Left hindlimb (tissue), 1 donor: ENCODE measurements at regions not wholly inside any gene's neighbourhood (a gene's known extent, or its start where the extent isn't known, plus 50 kb on each side); places are given as distances from the start of the nearest gene placed in this dataset.
"Not testable (repeated sequence)": the region's sequence is repeated elsewhere in the genome, so short reads cannot be mapped to it uniquely, and the experiment has no call there.

Experiments used
- DNase-seq: peaks from one replicate; pipeline ENCODE4 v3.0.0-alpha.2; 2018

- not testable (repeated sequence) for DNase-seq
These were observed 178.2 kb upstream of the ZNG1F start for GRCh38 chr9:41367301-41367700.

- not testable (repeated sequence) for DNase-seq
These were observed 172.7 kb upstream of the ZNG1F start for GRCh38 chr9:41361790-41362189.

- DNase-seq: peak; percentile 29
These were observed 170.0 kb upstream of the ZNG1F start for GRCh38 chr9:41359116-41359515.

- DNase-seq: peak; percentile 75
These were observed 169.6 kb upstream of the ZNG1F start for GRCh38 chr9:41358682-41359081.

GRCh38 chr9:41357918-41358404, 168.8 kb upstream of the ZNG1F start:
- not testable (repeated sequence) for DNase-seq

GRCh38 chr9:41357350-41357748, 168.2 kb upstream of the ZNG1F start:
- not testable (repeated sequence) for DNase-seq

DNA sequence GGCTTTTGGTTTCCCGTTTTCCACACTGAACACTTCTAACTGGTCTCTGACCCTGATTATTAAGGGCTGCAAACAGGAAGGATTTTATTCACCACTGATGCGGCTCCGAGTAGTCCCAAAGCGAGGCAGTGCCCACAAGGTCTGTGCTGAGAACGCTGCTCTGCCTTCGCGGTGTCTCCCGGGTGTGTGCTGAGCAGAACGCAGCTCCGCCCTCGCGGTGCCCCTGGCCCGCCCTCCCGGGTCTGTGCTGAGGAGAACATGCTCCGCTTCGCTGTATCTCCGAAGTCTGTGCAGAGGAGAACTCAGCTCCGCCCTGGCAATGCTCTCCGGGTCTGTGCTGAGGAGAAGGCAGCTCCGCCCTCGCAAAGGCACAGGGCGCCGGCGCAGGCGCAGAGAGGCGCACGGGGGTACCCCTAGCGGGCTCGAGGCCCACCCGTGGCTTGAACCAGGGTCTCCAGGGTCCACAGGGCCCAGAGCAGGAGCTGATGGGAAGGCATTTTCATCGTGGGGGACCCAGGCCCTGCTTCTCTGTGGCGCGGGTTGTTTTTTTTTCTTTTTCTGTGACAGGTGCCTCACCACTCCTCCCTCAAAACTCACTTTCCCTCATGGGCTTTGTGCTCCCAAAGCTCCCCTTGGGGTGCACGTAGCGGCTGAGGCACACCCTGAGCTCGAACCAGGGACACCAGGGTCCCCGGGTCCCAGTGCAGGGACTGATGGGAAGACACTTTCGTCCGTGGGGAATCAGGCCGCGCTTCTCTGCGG, 167.7 kb upstream of the ZNG1F start:
- DNase-seq: peak; percentile 40

- DNase-seq: not testable (repeated sequence)
These were observed 166.8 kb upstream of the ZNG1F start for GRCh38 chr9:41355712-41356450.

GRCh38 chr9:41354978-41355377, 165.9 kb upstream of the ZNG1F start:
- DNase-seq: not testable (repeated sequence)

DNA sequence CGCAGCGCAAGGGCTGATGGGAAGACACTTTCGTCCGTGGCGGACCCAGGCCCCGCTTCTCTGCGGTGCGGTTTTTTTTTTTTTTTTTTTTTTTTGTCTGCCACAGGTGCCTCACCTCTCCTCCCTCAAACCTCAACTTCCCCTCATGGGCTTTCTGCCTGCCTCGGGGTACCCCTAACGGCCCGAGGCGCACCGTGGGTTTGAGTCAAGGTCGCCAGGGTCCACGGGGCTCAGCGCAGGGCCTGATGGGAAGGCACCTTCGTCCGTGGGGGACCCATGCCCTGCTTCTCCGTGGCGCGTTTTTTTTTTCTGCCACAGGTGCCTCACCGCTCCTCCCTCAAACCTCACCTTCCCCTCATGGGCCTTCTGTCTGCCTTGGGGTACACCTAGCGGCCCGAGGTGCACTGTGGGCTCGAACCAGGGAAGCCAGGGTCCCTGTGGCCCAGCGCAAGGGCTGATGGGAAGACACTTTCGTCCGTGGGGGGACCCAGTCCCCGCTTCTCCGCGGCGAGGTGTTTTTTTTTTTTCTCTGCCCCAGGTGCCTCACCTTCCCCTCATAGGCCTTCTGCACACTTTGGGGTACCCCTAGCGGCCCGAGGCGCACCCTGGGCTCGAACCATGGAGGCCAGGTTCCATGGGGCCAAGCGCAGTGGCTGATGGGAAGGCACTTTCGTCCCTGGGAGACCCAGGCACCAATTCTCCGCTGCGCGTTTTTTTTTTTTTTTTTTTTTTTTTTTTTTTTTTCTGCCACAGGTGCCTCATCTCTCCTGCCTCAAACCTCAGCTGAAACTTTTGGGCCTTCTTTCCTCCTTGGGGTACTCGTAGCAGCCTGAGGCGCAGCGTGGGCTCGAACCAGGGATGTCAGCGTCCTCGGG, 165.2 kb upstream of the ZNG1F start:
- DNase-seq: not testable (repeated sequence)

DNA sequence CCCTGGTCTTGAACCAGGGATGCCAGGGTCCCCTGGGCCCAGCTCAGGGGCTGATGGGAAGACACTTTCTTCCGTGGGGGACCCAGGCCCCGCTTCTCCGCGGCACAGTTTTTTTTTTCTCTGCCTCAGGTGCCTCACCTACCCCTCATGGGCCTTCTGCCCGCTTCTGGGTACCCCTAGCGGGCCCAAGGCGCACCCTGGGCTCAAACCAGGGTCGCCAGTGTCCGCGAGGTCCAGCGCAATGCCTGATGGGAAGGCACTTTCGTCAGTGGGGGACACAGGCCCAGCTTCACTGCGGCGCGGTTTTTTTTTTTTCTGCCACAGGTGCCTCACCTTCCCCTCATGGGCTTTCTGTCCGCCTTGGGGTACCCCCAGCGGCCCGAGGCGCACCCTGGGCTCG, 163.9 kb upstream of the ZNG1F start:
- not testable (repeated sequence) for DNase-seq

DNA sequence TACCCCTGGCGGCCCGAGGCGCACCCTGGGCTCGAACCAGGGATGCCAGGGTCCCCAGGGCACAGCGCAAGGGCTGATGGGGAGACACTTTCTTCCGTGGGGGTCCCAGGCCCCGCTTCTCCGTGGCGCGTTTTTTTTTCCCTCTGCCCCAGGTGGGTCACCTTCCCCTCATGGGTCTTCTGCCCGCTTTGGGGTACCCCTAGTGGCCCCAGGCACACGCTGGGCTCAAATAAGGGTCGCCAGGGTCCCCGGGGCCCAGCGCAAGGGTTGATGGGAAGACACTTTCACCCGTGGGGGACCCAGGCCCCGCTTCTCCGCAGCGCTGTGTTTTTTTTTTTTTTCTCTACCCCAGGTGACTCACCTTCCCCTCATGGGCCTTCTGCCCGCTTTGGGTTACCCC, 163.3 kb upstream of the ZNG1F start:
- DNase-seq: not testable (repeated sequence)

- DNase-seq: not testable (repeated sequence)
These were observed 158.8 kb upstream of the ZNG1F start for GRCh38 chr9:41347893-41348292.

GRCh38 chr9:41332562-41332961, 143.4 kb upstream of the ZNG1F start:
- not testable (repeated sequence) for DNase-seq

DNA sequence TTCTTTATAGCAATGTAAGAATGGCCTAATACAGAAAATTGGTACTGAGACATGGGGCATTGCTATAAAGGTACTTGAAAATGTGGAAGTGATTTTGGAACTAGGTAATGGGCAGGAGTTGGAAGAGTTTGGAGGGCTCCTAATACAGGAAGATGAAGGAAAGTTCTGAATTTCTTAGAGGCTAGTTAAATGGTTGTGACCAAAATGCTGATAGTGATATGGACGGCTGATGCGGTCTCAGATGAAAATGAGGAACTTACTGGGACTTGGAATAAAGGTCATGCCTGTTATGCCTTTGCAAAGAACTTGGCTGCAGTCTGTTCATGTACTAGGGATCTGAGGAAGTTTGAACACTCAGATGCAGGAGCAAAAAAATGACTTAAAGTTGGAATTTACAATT, 132.2 kb upstream of the ZNG1F start:
- not testable (repeated sequence) for DNase-seq

DNA sequence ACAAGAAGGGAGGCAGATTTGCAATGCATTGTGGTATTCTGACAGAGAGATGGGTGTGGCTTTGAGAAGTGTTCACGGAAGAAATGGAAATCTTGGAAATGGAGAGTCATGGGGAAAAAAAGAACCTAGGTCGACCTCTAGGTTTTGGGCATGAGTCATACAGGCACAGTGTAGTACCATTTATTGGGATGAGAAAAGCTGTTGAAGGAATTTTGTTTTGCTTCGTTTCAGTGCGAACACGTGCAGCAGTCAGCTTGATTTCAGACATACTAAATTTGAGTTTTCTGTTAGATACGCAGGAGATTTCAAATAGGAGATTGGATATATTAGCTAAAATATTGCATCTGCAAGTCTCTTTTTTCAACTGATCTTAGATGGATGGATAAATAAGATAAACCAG, 119.8 kb upstream of the ZNG1F start:
- not testable (repeated sequence) for DNase-seq

DNA sequence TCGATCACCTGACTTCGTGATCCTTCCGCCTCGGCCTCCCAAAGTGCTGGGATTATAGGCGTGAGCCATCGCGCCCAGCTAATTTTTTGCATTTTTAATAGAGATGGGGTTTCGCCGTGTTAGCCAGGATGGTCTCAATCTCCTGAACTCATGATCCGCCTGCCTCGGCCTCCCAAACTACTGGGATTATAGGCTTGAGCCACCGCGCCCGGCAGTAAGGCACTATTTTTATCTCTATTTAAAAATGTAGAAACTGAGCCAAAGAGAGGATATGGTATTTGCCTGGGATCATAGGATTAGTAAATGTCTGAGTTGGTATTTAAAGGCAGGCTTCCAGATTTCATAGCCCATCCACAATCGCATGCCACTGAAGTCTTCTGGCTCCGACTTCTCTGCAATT, 96.6 kb upstream of the ZNG1F start:
- not testable (repeated sequence) for DNase-seq

GRCh38 chr9:41280299-41281238, 91.5 kb upstream of the ZNG1F start:
- not testable (repeated sequence) for DNase-seq

- DNase-seq: not testable (repeated sequence)
These were observed 90.3 kb upstream of the ZNG1F start for GRCh38 chr9:41279437-41279836.

DNA sequence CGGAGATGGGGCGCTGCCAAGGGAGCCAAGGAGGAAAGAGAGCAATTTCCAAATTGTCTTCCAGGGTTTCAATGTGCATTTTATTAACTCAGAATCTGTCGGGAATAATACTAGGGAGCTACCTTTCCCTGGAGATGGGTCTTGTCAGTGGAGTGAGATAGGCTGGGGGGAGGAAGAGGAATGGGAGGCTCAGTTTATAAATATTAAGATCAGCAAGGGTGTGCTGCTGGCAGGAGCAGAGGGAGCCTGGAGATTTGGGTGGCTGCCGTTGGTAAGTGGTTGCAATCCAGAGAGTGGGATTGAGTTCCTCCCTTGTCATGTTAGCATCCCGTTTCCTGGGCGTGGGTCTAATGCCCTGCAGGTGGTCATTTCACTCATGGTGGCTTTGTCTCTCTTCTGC, 89.9 kb upstream of the ZNG1F start:
- not testable (repeated sequence) for DNase-seq

- DNase-seq: peak; percentile 72
These were observed 84.6 kb upstream of the ZNG1F start for GRCh38 chr9:41273549-41274267.
